ENCODE measurements at regions not wholly inside any gene's neighbourhood (a gene's known extent, or its start where the extent isn't known, plus 50 kb on each side); places are given as distances from the start of the nearest gene placed in this dataset.

DNA sequence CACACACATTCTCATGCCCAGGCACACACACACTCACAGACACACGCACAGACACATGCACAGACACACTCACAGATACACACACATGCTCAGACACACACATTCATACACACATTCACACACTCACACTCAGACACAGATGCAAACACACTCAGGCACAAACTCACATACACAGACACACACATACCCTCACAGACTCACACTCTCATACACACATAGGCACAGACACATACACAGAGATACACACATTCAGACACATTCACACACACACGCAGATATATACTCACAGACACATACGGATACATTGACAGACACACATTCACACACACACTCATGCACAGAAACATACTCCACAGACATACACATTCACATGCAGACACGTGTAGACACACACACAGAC lies 89.6 kb downstream of the RBFOX3 start:
- DNase-seq (ENCODE audit: low read depth) = no peak

DNA sequence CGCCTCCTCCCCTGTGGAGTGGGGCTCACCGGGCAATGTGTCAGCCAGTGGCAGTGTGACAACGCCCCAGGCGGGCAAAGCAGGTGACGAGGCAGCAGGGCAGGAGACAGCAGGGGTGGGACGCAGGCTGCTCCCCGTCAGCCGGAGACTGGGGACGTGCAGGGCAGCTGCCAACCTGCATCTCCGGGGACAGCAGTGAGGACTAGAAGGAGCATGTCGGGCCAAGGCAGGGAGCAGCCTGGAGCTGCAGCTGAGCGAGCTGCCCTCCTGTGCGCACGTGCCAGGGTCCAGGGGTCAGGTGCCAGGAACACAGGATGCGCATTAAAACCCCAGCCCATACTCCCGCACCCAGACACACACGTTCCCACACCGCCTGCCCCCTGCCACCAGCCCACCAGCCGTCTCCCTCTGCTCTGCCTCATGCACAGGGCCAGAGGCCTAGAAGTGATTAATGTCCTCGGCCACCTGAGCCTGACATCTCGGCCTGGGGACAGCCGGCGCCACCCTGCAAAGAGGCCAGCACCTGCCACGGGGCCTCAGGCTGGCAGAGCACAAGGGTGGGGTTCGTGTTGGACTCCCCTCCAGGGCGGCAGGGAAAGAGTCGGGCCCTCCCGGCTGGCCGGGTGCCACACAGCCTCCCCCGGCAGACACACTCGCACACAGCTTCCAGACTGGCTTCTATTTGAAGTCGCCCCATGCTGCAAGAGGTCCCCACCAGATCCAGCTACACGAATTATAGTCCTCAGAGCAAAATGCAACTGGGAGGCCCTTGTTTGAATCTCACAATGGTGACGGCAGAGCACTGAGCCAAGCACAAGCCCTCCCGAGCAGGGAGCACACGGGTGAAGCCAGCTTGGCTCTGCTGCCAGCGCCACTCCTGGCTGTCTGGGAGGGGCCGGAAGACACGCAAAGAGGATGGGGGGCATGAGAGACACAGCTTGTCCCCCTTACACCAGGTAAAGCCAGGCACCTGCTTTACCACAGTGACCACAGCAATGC lies 90.4 kb downstream of the RBFOX3 start:
- no peak for DNase-seq (ENCODE audit: low read depth)

DNA sequence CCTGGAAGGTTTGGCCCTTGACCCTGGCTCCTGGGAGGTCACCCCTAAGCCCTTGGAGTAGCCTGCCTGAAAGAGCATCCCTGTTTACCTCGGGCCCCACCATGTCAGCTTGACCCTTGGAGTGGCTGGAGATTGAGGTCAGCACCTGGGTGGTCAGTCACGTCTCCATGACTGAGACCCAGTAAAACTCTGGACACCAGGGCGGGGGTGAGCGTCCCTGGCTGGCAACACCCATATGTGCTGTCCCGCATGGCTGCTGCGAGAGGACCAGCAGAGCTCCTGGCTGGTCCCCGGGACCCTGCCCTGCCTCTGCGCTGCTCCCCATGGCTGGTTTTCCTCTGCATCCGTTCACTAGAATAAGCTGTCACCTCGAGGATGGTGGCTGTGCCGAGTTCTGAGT lies 91.2 kb downstream of the RBFOX3 start:
- DNase-seq (ENCODE audit: low read depth) = no peak

DNA sequence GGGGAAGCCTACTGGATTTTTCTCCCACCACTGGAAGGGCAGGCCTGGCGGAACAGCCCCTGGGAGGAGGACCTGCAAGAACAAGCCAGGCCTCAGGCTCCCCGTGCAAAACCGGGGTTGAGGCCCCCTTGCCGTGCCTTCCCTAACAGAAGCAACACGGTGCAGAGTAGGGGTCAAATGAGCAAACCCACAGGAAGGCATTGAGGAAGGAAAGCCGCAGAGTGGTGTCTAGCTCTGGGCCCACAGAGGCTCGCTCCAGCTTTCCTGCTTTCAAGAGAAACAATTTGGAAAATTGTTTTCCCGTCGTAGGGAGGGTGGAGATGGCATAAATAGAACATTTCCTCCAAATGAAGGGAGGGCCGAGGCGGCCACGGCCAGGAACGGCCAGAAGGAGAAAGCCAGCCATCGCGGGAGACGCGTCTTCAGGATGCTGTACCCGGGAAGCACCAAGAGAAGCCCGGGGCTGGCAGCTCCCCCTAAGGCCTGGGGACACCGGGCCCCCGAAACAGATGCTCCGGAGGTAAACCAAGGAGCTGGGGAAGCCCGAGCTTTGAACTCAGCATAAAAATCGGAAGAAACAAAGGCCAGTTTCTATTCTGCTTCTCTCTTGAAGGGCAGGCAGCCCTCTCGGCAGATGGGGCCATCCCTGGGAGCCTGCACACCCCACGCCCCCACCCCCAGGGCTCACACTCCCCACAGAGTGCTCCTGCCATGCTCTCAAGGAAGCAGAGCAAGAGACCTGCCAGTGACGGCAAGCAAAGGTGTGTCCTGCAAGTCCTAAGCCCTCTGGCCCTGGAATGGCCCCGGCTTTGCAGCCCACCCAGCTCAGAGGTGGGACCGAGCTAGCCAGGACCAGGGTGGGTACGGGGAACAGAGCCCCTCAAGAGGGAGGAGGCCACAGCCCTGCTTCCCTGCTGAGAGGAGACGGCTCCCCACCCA lies 92.0 kb downstream of the RBFOX3 start:
- no peak for DNase-seq (ENCODE audit: low read depth)

DNA sequence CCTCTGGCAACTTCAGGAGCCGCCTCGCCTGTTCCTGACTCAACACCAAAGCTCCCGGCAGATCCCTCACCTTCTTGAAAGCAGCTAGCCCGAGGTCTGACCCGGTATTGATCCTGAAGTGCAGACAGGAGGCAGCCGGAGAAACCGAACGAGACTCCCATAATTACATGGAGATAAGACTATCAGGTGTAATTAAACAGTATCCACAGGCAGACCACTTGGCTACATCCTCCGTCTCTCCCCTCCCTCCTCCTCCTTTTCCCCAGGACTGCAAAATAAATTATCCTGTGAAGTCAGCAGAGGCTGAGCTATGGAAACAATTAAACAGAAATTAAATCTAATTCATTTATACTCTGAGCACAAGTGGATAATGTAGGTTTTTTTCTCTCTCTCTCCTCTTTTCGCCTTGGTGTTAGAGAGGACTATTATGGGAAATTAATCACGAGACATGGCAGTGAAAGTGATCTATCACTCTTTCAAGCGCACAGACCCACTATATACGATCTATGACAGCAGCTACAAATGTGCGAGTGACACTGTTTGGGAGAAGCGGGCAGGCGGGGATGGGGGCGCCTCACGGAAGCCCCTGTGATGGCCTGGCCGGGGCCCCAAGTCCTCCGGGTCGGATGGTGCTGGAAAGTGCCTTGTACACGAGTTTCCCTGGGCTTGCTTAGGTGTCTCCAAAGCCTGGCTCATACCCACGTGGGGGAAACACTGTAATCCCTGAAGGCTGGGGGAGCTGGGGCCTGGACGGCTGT lies 92.8 kb downstream of the RBFOX3 start:
- no peak for DNase-seq (ENCODE audit: low read depth)

DNA sequence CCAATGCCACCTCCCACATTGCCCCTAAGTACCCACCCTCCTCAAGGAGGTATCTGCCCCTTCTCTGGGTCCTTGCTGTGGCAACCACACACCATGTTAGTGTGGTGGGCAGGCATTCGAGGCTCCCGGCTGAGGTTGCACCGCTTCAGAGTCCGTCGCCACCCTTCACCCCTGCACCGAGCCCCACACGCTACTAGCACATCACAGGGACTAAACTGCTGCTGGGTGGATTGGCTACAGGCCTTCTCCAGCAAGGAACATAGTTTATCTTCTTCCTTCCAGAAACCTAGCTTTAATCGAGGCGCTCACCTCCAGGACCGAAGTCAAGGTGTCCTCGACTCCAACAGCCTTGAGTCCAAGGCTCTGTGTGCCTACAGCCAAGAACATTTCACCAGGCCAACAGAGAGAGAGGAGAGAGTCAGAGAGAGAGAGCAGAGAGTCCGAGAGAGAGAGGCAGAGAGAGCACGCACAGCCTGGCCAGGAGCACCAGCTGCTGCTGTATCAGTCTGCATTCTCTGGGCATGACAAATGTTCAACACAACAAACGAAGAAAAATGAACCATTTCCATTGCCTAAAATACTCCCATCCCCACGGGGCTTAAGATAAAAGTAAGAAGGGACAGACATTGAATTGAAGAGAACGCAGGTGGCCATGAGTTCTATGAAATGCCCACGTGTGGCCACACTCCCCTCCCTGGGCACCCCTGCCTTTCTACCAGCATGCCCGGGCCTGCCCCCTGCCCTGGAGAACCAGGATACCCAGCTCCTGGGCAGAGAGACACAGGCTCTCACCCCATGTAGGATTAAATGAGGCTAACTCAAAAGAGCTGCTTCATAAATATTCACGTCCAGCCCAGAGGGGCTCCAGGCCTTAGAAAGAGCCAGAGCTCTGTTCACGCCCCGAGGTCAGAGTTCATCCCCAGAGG lies 94.9 kb downstream of the RBFOX3 start:
- no peak for DNase-seq (ENCODE audit: low read depth)

DNA sequence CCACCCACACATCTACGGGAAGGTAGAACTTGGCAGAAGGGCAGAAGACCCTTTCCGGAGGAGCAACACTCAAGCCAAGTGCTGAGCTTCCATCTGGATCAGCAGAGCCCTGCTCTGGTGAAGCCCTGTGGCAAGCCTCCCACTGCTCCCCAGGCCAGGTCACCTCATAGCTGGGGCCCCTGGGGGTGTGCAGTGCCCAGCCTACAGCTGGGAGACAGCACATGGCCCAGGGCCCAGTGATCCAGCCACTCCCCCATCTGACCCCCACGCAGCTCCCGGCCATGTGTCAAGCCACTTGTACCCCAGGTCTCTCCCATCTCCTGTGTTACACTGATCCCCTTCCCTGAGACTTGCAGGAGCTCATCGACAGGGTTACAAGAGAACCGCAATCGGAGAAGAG lies 95.7 kb downstream of the RBFOX3 start:
- DNase-seq (ENCODE audit: low read depth) = no peak

DNA sequence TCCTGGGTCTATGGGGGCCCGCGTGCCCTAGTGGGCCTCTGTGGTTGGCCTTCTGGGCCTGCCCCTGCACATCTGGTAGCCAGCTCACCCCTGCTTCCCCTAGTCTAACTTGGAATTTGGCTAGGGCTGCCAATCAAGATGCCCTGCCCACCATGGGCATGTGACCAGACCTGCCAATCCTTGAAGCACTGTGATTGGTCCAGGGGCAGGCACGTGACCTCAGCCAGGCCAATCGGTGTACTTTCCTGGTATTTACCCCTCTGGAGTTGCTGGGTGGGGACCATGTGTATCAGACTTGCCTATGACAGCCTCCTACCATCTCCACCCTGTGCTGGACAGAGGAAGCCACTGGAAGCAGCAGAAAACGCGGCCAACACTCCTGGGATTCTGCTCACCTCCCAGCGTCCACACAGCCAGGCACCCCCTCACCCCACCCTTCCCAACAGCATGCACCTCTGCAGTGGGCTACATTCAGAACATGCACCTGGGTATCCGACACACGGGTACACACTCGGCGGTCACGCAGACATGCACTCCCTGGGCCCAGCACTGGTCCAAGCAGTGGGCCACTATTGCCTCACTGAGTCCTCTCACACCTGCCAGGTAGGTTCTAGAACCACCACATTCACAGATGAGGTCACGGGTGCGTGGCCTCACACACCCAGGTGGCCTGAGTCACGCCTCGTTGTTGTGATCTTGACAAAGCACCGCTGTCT lies 96.9 kb downstream of the RBFOX3 start:
- no peak for DNase-seq (ENCODE audit: low read depth)

DNA sequence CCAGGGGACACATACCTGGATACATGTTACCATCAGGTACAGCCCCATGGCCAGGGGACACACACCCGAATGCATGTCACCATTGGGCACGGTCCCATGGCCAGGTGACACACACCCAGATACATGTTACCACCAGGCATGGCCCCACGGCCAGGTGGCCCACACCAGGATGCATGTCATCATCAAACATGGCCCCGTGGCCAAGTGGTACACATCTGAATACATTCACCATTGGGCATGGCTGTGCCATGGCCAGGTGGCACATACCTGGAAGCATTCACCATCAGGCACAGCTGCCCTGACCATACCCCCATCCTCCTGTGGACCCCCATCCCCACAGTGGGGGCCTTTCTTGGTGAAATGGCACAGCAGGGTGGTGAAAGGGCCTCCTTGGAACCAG lies 97.6 kb downstream of the RBFOX3 start:
- no peak for DNase-seq (ENCODE audit: low read depth)

DNA sequence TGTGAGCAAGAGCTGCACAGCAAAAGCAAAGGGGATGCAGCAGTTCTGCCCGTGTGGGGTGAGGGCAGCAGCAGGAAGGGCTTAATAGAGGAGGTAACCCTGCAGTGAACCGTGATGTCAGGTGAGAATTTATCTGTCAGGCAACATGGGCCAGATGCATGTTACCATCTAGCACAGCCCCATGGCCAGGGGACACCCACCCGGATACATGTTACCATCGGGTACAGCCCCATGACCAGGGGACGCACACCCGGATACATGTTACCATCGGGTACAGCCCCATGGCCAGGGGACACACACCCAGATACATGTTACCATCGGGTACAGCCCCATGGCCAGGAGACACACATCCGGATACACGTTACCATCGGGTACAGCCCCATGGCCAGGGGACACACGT lies 99.4 kb downstream of the RBFOX3 start:
- no peak for DNase-seq (ENCODE audit: low read depth)

DNA sequence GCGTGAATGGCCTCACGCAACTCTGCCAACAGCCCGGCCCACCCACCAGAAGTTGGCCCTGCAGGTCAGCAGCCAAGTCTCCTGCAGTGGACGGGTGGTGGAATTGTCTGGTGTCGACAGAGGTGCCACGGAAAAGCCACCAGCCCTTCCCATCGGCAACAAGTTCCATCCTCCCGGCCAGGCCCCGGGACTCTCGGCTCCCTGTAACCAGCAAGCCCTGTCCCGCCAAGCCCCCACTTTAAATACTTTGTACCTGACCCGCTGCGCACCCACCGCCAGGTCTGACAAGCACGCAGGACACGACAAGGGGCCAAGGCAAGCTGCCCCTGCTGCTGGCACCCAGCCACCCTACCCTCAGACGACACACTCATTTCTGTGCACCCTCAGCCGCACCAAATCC lies 100.8 kb downstream of the RBFOX3 start:
- DNase-seq (ENCODE audit: low read depth) = no peak

DNA sequence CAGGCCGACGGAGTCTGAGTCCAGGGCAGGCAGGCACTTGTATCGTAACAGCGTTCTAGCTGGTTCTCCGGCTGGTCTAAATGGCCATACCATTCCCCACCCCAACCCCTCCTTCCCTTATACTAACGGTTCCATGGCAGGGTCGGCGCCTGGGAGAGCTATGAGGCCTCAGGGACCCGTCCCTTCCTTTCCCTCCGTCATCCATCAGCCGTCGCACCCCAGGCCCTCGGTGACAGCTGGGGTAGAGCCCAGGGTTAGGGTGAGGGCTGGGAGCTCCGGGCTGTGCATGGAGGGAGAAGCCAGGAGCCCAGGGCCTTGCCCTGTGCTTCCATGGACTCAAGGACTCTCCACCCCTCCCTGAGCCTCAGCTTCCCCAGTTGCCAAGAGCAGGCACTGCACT lies 101.4 kb downstream of the RBFOX3 start:
- no peak for DNase-seq (ENCODE audit: low read depth)

DNA sequence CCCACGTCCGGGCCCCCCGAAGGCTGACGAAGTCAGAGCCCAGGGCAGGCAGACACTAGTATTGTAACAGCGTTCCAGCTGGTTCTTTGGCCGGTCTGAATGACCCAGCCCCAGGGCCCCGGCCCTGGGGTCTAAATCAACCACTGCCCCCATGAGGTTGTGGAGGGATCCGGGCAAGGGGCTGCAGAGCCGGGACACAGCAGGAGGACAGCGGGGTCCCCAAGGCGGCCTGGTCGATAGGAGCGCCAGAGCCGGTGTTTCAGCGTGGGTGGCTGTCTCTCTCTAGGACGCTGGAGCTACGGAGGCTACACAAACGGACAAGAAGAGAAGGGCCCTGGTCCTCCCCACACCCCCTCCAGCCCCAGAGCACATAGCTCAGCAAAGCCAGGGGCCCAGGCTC lies 101.8 kb downstream of the RBFOX3 start:
- DNase-seq (ENCODE audit: low read depth) = no peak

DNA sequence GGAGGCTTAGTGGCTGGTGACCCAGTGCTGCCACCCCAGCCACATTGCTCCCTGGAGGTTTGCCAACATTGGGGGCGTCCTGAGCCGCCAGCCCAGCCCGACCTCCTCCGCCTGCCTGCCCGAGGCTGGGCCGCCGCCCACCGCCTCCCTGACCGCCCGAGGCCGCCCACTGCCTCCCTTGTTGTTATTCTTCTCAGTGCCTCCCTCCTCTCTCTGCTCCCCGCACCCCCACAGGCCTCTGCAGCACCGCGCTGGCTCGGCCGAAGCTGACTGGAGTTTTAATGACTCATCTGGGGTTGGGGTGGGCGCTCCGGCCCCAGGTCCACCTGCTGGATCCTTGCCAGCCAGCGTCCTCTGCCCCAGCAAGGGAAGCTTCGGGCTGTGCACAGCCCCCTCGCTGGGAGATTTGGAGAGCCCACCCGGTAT lies 102.5 kb downstream of the RBFOX3 start:
- DNase-seq (ENCODE audit: low read depth) = no peak

DNA sequence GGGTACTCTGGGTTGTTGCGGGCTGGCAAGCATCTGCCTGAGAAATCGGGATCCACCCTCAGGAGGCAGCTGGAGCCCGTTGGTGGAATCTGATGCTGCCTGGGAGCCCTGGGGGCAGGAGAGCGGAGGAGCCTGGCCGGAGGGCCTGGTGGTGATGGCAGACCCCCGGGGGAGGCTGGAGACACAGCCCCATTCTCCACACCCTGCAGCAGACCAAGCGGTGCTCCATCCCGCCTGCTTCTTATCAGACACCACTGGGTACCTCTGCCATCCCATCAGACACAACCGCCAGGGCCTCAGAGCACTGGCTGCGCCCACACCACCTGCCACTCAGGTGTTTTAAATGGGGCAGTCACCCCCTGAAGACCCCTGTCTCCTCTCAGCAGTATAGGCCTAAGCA lies 103.9 kb downstream of the RBFOX3 start:
- DNase-seq (ENCODE audit: low read depth) = no peak

DNA sequence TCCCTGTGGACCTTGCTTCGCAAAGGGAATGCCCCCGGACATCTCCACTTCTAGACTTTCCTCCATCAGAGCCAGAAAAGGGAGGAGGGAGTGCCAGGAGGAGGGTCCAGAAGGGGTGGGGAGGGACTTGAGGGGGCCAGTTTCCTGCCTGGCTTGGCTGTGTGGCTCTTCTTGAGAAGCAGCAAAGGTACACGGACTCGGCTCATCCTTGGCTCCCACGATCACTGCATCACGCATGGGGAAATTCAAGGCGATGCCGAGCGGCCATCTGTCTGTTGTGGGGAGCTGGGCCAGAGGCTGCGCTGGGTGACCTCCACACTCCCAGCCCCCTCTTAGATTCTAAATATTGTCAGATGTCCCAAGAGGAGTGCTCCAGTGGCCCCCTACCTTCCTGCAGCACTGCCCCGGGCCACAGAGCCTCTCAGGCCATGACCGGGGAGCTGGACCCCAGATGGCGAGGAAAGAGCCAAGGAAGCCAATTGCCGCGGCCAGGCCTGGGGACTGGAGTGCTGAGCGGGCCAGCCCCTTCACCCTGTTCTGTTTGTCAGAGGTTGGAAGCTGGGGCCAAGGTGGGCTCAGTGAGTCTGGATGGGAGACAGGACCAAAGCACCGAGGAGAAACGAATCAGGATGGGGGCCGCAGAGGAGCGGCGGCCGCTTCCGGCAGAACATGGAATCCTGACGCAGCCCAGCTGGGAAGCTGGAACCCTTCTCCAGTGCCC lies 104.5 kb downstream of the RBFOX3 start:
- DNase-seq (ENCODE audit: low read depth) = no peak

DNA sequence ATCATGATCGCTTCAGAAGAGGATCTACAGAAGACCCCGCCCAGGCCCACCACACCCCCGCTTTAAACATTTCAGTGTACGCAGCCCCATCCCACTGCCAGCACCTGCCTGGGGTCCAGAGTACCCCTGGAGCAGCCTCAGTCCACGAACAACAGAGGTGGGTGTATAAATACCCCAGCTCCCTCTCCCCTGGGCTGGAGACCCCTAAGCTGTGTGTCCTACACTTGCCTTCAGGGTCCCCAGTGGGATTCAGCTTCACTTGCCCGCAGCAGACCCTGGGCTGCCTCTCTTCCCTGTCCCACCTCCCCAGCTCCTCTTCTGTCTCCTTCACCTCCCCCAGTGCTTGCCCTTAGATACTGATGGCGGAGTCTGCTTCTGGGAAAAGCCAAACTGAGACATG lies 105.7 kb downstream of the RBFOX3 start:
- DNase-seq (ENCODE audit: low read depth) = no peak

DNA sequence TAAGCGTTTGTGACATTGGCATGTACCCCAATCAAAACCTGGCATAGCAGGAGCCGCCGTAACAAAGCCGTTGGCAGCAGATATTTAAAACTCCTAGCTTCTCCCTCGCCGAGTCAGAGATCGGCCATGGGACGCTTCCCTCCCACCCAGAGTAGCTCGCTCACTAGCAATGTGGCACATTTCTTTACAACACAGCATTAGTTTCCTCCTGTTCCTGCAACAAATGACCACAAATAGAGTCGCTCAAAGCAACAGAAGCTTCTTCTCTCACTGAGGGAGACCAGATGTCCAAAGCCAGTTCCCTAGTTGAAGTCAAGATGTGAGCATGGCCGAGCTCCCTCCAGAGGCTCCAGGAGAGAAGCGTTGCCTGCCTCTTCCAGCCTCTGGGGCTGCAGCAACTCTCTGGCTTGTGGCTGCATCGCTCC lies 106.7 kb downstream of the RBFOX3 start:
- DNase-seq (ENCODE audit: low read depth) = no peak

DNA sequence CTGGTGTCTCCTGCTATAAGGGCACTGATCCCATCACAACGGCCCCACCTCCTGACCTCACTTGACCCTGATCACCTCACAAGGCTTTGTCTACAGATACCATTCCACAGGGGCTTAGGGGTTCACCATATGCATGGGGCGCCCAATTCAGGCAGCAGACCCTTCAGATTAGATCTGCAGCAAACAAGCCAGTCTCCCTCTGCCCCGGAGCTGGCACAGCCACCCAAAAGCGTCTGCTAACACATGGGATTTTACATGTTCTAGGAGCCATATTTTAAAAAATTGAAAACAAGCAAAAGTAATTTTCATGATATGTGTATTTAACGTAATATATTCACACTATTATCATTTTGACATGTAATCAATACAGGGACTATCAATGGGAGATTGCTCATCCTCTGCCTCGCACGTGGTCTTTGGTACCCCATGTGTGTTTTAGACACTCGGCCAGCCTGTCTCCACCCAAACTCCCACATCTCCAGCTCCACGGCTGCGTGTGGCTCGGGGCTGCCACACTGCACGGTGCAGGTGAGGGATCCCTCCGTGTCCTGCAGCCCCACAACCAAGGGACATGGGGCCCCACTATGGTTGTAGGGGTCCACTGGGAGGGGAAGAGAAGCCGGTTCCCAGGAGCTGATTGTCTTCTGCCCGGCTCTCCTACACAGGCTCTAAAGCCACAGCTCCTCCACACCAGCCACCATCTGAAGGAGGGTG lies 107.6 kb downstream of the RBFOX3 start:
- DNase-seq (ENCODE audit: low read depth) = no peak

All from activated T-cell treated with anti-CD3 and anti-CD28 coated beads for 24 hours (primary cell).